ENCODE measurements at regions not wholly inside any gene's neighbourhood (a gene's known extent, or its start where the extent isn't known, plus 50 kb on each side); places are given as distances from the start of the nearest gene placed in this dataset.
A peak's percentile ranks its signal among the peaks of the same experiment; 100 is the strongest.

GRCh38 chr11:122019908-122020694 is 95.9 kb downstream of the BLID start:
- in situ Hi-C loops (cut with HindIII; ENCODE audit: low sequenced_read_pairs): no loop called here
- no peak for DNase-seq (ENCODE audit: low read depth, low spot score)
- H3K4me3 ChIP-seq (ENCODE audit: low read depth, low read length): no peak overlapping the region
- no peak for TF ChIP-seq CTCF (IDR thresholded peaks at IDR 0.05; ENCODE audit: low read depth, low read length)

- in situ Hi-C loops (cut with HindIII; ENCODE audit: low sequenced_read_pairs): no loop called here
- no peak overlapping the region for H3K4me3 ChIP-seq (ENCODE audit: low read depth, low read length)
- no peak for TF ChIP-seq CTCF (IDR thresholded peaks at IDR 0.05; ENCODE audit: low read depth, low read length)
- DNase-seq (ENCODE audit: low read depth, low spot score): peak; percentile 54
Measured at GRCh38 chr11:122007601-122008071, 108.4 kb downstream of the BLID start.

GRCh38 chr11:122004446-122004845 is 111.6 kb downstream of the BLID start:
- DNase-seq (ENCODE audit: low read depth, low spot score): no peak
- no peak overlapping the region for H3K4me3 ChIP-seq (ENCODE audit: low read depth, low read length)
- in situ Hi-C loops (cut with HindIII; ENCODE audit: low sequenced_read_pairs): no loop called here
- TF ChIP-seq CTCF (IDR thresholded peaks at IDR 0.05; ENCODE audit: low read depth, low read length): no peak

- no peak for DNase-seq (ENCODE audit: low read depth, low spot score)
- H3K4me3 ChIP-seq (ENCODE audit: low read depth, low read length): no peak overlapping the region
- TF ChIP-seq CTCF (IDR thresholded peaks at IDR 0.05; ENCODE audit: low read depth, low read length): no peak
- in situ Hi-C loops (cut with HindIII; ENCODE audit: low sequenced_read_pairs): no loop called here
Measured at GRCh38 chr11:122002926-122003325, 113.1 kb downstream of the BLID start.

- H3K4me3 ChIP-seq (ENCODE audit: low read depth, low read length): no peak overlapping the region
- in situ Hi-C loops (cut with HindIII; ENCODE audit: low sequenced_read_pairs): no loop called here
- no peak for TF ChIP-seq CTCF (IDR thresholded peaks at IDR 0.05; ENCODE audit: low read depth, low read length)
- no peak for DNase-seq (ENCODE audit: low read depth, low spot score)
Measured at GRCh38 chr11:122002047-122002446, 114.0 kb downstream of the BLID start.

- in situ Hi-C loops (cut with HindIII; ENCODE audit: low sequenced_read_pairs): no loop called here
- no peak overlapping the region for H3K4me3 ChIP-seq (ENCODE audit: low read depth, low read length)
- no peak for DNase-seq (ENCODE audit: low read depth, low spot score)
- no peak for TF ChIP-seq CTCF (IDR thresholded peaks at IDR 0.05; ENCODE audit: low read depth, low read length)
Measured at GRCh38 chr11:121999651-122000050, 116.4 kb downstream of the BLID start.

All from astrocyte of the spinal cord (primary cell).